ENCODE measurements at regions not wholly inside any gene's neighbourhood (a gene's known extent, or its start where the extent isn't known, plus 50 kb on each side); places are given as distances from the start of the nearest gene placed in this dataset.

- TF ChIP-seq PRDM15 (CRISPR knock-in tag; IDR thresholded peaks at IDR 0.05) (no peak), CEBPZ (IDR thresholded peaks at IDR 0.05; ENCODE audit: low read depth, low read length) (no peak), ZNF207 (IDR thresholded peaks at IDR 0.05; ENCODE audit: borderline replicate concordance) (no peak), CREB1 (IDR thresholded peaks at IDR 0.05; ENCODE audit: low read depth) (no peak), NFIC (IDR thresholded peaks at IDR 0.05; ENCODE audit: low read depth, low read length) (no peak), HDGF (IDR thresholded peaks at IDR 0.05) (no peak), FOXK2 (IDR thresholded peaks at IDR 0.05) (no peak)
Measured at GRCh38 chr12:105820429-105821125, 318.2 kb downstream of the NUAK1 start (continued).
